Jurkat, Clone E6-1 (cell line): ENCODE measurements at regions not wholly inside any gene's neighbourhood (a gene's known extent, or its start where the extent isn't known, plus 50 kb on each side); places are given as distances from the start of the nearest gene placed in this dataset.

Experiments used
- DNase-seq: peaks from one replicate; pipeline ENCODE4 v3.0.0-alpha.2; 2011; ENCODE audit warnings: low read depth, low spot score
- H3K4me3 ChIP-seq: 2 replicates; pipeline ENCODE4 v1.5.1; 2011; ENCODE audit warnings: mild to moderate bottlenecking, low read length, control low read depth, moderate library complexity

DNA sequence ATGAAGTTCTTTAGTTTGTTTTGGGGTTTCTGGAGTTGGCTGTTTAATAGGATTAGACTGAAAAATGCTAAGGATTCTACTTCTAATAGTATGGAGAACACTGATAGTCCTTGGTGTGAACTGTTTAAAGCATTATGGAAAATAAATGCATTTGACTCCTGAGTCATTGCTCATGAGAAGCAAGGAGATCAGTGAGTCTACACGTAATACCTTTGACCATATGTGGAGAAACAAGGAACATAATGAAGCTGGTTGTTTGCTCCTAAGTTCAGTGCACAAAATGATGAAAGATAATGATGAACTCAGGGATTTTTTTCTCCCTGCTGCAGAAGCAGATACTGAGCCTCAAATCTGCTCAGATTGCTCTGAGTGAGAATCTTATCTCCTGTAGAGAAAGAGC, 158.9 kb upstream of the COL11A1 start:
- H3K4me3 ChIP-seq, result no peak overlapping the region
- DNase-seq, result no peak

DNA sequence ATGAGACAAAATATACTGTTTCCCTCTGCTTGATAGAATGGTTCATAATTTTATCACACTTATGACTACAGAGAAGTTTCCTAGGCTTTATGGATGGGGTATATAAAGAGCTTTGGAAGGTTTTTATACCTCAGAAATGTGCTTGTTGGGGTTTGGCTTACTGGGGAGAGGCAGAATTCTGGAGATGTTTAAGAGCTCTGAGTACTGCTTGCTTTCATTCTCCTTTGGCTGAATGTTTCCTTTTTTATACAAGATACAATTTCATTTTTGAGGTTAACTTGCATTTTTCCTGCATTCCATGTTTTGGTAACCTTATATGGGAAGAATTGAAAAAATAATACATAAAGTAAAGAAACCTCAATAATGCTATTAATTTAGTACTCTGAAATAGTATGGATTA, 157.7 kb upstream of the COL11A1 start:
- DNase-seq, result no peak
- no peak overlapping the region for H3K4me3 ChIP-seq

DNA sequence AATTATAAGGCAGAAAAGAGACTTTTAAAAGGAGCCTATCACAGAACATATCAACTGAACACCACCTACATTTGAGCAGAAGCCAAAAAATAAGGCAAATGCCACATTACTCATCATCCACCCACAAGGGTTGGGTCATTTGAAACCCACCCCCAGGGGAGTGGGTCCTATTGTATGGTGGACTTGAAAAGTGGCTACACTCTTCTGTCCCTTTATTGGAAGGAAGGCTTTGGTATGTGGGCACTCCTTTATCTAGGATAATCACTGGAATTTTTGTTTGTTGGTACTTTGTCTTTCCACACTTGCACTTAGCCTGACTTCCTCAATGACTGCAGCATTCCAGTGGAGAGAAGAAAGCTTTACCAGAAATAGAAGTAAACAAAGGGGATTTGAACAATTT, 157.2 kb upstream of the COL11A1 start:
- DNase-seq, result no peak
- no peak overlapping the region for H3K4me3 ChIP-seq

DNA sequence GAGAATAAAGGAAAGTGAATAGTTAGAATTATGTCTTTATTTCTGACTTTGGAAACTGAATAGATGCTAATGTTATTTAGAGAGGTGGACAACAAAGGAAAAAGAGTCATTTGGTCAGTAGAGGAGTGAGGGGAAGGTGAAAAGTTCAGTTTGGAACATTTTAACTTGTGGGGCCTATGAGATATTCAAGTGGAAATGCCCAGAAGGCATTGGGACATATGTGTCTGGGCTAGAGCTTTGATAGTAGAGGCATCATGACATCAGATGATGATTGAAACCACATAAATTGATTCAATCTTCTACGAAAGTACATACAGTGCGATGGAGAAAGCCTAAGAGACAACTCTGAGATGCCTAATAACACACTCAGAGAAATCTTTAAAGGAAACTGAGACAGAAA, 151.7 kb upstream of the COL11A1 start:
- no peak for DNase-seq
- H3K4me3 ChIP-seq, result no peak overlapping the region

DNA sequence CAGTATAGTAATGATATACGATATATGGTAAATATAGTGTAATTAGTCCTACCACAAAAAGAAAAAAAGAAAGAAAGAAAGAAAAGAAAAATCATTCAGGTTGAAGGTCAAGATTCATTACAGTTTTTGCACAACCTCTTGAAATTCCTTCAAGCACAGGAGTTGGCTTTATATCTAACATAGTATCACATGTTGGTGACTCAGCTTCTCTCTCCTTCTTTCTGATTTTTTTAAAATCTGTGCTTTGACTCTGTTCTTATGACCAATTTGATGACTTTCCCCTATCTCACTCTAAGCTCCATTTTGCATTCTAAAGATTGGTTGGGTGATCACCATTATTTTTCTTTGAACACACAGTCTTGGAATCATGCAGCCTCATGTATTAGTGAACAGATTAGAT, 148.2 kb upstream of the COL11A1 start:
- no peak for DNase-seq
- H3K4me3 ChIP-seq, result no peak overlapping the region

DNA sequence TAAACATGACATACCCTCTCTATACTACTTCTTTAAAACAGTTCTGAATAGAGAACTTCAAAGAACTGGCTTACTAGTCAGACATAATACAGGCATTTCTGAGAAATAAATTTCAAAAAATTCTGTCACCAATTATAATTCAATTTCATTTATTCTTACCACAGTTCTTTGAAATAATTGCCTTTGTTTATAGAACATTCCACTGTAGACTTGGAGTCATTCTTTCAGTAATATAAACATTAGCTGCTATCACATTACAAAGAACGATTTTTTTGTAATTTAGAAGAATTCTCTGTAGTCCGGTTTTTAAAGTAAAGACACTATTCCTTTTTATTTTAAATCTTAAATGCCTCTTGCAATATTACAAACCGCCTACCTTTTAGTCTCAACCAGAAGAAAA, 146.4 kb upstream of the COL11A1 start:
- no peak for DNase-seq
- H3K4me3 ChIP-seq, result no peak overlapping the region

DNA sequence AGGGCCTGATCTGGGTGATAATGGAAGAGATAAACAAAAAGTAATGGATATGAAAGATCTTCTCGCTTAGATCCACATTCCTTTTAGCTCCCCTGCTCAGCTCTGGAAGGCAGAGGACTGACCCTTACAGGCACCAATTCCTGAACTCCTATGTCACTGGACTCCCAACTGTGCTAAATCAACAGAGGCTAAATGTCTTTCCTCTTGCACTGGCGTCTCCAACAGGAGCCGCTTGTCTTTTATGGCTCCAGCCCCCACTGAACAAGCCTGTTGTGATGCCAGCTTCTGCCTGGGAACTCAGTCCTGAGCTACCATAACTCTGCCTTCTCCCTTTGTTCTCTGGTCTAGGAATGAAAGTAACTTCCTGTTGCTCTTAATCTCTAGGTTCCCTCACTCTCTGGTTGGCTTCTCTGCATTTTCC, 142.1 kb upstream of the COL11A1 start:
- no peak overlapping the region for H3K4me3 ChIP-seq
- no peak for DNase-seq

DNA sequence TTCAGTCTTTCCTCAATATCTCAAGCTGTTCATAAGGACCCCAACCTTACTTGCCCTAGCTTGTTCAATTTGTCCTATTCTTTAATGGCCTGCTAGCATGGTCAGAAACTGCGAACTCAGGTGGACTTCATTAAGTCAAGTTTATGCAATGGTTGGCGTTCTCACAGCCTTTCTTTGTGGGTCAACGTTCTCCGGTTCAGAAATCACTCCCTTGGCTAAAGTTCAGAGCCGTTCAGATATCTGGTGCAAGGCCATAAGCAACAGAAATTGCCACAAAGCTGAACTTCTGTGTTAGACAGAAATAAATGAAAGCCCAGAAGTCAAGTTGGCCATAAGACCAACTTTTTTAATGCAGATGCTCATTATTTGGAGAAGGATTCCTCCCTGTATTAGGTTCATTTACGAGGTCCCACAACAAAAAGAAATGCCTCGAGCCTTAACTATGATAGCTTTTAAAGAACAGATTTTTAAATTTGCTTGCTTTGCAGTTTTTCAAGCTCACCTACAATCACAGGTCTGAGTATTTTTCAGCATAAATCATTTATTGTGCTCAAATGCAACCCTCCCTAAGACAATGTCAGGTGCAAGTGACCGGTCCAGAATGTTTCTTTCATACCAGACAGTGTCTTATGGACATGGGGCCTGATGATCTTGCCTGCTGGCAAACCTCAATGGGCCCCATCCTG, 140.2 kb upstream of the COL11A1 start:
- no peak overlapping the region for H3K4me3 ChIP-seq
- DNase-seq, result no peak

DNA sequence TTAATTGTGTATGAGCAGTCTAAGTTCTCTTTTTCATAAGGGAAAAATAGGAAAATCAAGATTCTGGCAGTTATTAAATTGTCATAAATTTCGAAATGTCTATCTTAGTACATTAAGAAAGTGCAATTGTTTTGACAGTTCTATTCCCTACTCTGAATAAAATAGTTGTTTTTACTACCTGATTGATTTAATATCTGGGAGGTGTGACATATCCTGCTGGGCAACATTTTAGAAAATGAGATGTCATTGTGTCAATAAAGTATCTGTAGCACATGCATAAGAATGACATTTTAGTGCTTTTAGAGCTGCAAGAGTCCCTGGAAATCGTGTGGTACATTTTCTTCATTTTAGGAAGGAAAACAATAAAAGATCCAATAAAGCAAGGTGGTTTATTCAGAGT, 139.2 kb upstream of the COL11A1 start:
- H3K4me3 ChIP-seq, result no peak overlapping the region
- DNase-seq, result no peak

DNA sequence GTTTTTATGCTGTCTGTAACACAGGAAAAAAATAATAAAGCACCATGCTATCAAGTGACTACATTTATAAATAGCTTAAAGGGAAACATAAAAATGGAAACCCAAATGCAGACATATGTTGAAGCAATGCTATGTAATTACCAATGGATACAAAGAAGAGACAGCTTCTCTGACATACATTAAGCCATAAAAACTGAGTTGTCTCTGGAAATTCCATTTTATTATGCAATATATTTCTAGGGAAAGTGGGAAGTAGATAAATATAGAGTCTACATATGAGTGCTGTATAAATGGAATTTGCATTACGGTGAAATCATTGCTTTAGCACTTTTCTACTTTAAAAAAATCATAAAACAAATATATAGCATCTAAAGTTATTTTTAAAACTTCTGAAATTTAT, 135.2 kb upstream of the COL11A1 start:
- no peak overlapping the region for H3K4me3 ChIP-seq
- DNase-seq, result no peak

DNA sequence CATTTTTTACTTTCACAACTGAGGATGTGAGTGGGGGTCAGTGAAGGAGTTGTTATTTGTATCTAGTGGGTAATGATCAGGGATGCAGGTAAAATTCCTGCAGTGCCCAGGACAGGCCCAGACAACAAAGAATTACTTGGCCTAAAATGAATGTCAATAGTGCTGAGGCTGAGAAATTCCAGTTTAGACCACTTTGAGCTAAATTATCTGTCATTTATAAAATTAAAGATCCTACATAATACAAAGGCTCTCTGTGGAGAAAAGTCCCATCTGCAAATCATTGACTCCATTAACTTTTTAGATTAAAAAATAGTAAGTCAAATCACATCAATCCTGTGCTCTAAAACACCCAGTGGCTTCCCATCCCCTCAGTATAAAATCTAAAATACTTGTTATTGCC, 130.7 kb upstream of the COL11A1 start:
- no peak overlapping the region for H3K4me3 ChIP-seq
- no peak for DNase-seq

DNA sequence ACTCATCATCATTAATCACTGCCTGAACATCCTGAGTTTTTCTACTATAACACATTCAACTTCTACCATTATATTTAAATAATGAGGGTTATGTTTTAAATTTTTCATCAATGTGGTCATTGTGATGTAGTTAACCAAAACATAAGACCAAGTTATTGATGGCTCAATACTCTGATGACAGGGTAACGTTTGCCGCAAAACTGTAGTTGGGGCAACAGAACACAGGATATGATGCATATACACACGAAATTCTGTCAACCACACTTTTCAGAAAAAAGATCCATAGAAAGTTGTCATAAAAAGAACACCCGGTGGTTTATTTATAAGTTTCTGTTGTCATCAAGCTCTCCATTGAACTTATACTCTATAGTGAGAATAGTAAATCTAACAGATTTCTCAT, 121.7 kb upstream of the COL11A1 start:
- no peak for DNase-seq
- H3K4me3 ChIP-seq, result no peak overlapping the region

DNA sequence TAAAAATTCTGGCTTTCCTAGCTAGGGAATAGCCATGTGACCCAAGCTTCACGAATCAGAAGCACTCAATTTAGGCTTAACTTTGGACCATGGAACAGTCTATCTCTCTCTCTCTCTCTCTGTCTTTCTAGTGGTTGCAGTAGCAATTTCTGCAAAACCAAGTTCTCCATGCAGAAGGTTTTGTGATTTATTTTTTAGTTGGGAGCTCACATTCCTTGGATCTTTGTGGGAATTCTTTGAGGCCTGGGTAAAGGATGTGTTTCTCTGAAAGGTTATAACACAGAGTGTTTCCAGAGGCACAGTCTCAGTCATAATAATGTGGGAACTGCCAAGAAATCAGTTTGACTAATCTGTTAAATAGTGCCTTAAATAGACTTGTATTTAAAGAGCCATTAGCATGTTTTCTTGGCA, 112.3 kb upstream of the COL11A1 start:
- H3K4me3 ChIP-seq, result no peak overlapping the region
- no peak for DNase-seq

DNA sequence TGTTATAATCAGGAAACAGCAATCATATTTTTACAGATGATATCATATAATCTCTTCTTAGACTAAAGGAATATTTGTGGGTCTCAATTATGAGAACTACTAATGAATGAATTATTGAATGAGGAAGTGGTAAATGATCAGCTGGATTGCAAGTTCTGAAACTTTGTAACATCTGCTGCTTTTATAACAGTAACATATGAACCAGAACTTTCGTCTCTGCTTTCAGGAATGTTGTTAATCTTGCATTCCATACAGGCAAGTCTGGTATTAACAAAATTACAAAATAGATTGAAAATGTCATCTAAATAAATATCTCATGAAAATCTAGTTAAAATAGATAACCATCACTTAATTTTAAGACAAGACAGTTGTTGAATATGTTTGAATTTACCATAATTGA, 110.5 kb upstream of the COL11A1 start:
- no peak overlapping the region for H3K4me3 ChIP-seq
- no peak for DNase-seq

DNA sequence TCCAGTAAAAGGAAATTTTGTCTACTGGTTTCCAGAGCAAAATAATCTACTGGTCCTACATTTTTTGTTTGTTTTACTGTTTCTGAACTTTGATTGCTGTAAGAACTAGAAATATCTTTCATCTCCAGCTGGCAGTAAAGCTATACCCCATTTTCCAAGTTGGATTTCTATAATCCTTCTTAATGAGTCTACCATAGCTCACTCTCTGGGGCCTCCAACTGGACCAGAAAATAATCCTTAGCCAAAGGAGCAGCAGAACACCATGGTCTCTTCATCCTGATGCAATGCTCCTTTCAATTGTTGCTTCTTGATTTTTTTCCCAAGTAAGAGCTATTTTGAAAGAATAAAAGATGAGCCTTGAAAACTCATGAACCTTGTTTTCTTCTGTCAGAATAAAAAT, 110.0 kb upstream of the COL11A1 start:
- no peak overlapping the region for H3K4me3 ChIP-seq
- no peak for DNase-seq

DNA sequence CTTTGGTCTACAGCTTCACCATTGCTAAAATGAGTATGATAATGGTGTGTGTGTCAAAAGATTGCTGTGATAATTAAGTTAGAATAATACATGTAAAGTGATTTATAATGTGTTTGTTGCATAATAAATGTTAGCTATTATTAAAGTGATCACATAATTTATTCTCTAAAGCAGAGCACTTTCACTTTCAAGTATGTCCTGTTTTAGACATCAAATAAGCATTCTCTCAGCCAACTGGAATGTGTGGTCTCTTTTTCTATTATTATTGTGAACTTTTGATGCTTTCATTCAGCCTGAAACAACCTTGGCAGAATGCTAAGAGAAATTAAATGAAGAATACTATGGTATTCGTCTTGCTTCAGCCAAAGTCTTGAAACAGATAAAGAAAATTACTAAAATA, 102.8 kb upstream of the COL11A1 start:
- H3K4me3 ChIP-seq, result no peak overlapping the region
- no peak for DNase-seq

DNA sequence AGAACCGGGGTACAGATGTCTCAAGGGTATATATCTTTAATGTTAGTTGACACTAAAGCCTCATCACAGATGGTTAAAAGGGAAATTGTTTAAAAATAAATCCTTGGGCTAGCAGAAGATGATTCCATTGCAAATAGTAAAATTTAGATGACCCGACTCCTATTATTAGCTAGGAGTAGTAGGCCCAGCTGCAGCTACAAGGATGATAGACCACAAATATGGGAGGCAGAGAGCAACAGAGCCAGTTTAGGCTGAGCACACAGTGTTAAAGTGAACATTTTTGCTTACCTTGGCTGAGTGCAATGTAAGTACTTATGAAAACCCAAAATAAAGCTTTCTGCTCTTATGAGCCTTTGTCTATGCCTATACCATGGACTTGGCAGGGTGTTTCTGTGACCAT, 100.5 kb upstream of the COL11A1 start:
- no peak overlapping the region for H3K4me3 ChIP-seq
- no peak for DNase-seq

DNA sequence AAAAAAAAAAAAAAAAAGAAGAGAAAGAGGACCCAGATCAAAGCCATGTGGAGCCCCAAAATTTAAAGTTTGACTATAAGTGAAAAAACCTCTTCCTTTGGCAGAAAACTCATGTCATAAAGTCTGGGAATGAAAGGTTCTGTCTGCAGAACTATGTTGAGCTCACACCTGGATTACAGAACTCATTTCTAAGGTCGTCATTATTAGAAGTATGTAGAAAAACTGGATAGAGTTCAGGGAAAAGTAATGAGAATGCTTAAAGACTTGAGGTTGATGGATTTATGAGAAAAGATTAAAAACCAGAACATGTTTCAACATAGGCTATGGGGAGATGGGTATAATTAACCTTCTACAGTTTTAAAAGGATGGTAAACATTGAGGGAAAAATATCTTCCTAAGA, 90.7 kb upstream of the COL11A1 start:
- no peak overlapping the region for H3K4me3 ChIP-seq
- DNase-seq, result no peak

DNA sequence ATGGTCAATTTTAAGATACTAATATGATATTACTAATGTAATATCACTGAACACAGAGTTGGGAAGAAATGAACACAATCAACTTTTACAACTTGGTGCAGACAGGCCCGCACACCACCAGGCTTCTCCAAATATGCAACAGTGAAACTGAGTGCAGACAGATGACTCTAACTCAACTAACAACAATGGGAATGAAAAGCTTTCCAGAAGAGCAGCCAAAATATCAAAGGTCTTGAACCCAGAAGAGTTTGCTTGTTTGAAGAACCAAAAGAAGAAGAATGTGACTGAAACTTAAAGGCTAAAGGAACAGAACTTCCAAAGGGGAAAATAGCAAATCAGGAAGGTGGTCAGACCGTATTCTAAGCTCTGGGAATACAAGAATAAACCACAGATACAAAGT, 89.8 kb upstream of the COL11A1 start:
- DNase-seq, result no peak
- no peak overlapping the region for H3K4me3 ChIP-seq

DNA sequence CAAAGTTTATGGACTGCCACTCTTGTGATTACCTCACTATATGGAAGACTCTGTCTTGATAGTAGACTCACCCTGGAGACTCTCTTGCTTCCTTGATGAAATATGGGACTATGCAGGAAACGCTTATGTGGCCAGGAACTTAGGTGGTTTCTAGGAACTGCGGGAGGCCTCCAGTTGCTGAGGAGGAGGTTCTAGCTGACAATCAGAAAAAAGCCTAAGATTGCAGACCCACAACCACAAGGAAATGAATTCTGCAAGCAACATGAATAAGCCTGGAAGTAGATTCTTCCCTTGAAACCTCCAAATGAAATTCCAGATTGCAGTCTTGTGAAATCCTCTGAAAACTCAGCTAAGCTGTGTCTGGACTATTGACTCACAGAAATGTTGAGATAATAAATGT, 88.9 kb upstream of the COL11A1 start:
- no peak for DNase-seq
- H3K4me3 ChIP-seq, result no peak overlapping the region

DNA sequence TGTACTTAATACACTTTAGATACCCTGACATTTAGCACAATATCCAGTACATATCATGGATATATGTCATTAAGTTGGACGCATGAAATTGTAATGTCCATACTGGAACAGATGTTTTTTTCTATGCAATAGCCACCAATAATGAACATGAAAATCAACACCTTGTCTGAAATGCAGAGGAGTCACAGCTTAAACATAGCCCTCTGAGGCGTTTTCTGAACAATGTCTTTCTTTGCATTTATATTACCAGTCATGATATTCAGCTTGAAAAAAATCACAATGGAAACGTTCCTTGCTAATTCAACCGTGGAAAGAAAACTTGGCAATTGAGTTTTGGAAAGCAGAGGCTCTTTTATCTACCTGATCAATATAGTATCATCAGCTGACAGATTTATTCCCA, 86.7 kb upstream of the COL11A1 start:
- no peak overlapping the region for H3K4me3 ChIP-seq
- DNase-seq, result no peak

DNA sequence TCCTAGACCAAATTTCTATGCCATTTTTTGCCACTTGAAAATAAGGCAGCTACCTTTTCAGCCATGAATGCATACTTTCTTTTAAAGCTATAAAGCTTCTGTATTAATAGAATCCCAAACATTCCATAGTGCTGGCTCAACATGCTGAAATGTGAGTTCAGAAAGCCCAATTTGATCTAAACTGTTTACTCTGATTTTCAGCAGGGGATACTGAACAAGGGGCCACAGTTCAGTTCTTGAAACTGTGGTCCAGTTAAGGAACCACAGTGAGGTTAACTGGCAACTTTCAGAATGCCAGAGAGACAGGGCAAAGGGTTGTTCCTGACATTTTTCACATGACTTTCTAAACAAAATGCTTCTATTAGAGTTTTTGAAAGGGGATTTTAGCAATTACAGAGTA, 85.7 kb upstream of the COL11A1 start:
- no peak overlapping the region for H3K4me3 ChIP-seq
- no peak for DNase-seq
